ENCODE measurements at regions not wholly inside any gene's neighbourhood (a gene's known extent, or its start where the extent isn't known, plus 50 kb on each side); places are given as distances from the start of the nearest gene placed in this dataset.

GRCh38 chr9:84103651-84104377, 123.2 kb downstream of the RMI1 start:
- Mint-ChIP-seq H3K4me1 (peaks cover 23 to 30% (median 25%) of the 10 kb centered on the region in 4 donors), H3K4me3 (no peak overlapping the region), H3K9me3 (peaks cover 0 to 9% (median 4%) of the 10 kb centered on the region in 8 donors), H3K27me3 (peaks cover 13 to 24% of the 10 kb centered on the region in 2 donors), H3K27ac (no peak overlapping the region), H3K36me3 (no peaks in the 10 kb centered on the region)
- DNase-seq: no peak
- Histone ChIP-seq H3K27me3 (ENCODE audit: insufficient read depth, low read length) (no peaks in the 10 kb centered on the region), H3K9me3 (ENCODE audit: control insufficient read depth in 1 of 2, low read length in 2 of 2) (no peaks in the 10 kb centered on the region), H3K4me3 (ENCODE audit: low read length in 2 of 2) (no peak overlapping the region), H3K27ac (ENCODE audit: low read depth, low read length) (no peak overlapping the region), H3K4me1 (ENCODE audit: insufficient read depth, low read length) (peaks cover 15% of the 10 kb centered on the region), H3K36me3 (ENCODE audit: insufficient read depth, low read length) (no peaks in the 10 kb centered on the region)
- POLR2A ChIA-PET (ENCODE audit: partially characterized antibody): no interaction called here
- intact Hi-C loops (cut with micrococcal nuclease): no loop called here
- CTCF ChIA-PET (ENCODE audit: partially characterized antibody): no interaction called here

- POLR2A ChIA-PET (ENCODE audit: partially characterized antibody): no interaction called here
- H3K4me3 Mint-ChIP-seq: peak overlapping the region in 5 of 8 donors; percentile 15 to 63 (median 49)
- no peaks in the 10 kb centered on the region for H3K36me3 Mint-ChIP-seq
These were observed 126.5 kb downstream of the RMI1 start for GRCh38 chr9:84107081-84107480.

GRCh38 chr9:84107995-84108394, 127.4 kb downstream of the RMI1 start:
- H3K4me3 Mint-ChIP-seq: peak overlapping the region in 7 of 8 donors; percentile 32 to 56 (median 43)
- no peaks in the 10 kb centered on the region for H3K36me3 Mint-ChIP-seq
- peaks cover 15% of the 10 kb centered on the region for H3K4me1 ChIP-seq (ENCODE audit: insufficient read depth, low read length)
- intact Hi-C loops (cut with micrococcal nuclease): no loop called here
- no peaks in the 10 kb centered on the region for H3K36me3 ChIP-seq (ENCODE audit: insufficient read depth, low read length)
- ChIA-PET POLR2A (ENCODE audit: partially characterized antibody) (no interaction called here), CTCF (ENCODE audit: partially characterized antibody) (no interaction called here)
- peak in 3 of 5 donors; percentile 3 to 6 (median 3) for DNase-seq
- peaks cover 19 to 26% (median 23%) of the 10 kb centered on the region in 4 donors for H3K4me1 Mint-ChIP-seq
- H3K4me3 ChIP-seq (ENCODE audit: low read length in 2 of 2): no peak overlapping the region
- no peaks in the 10 kb centered on the region for H3K9me3 ChIP-seq (ENCODE audit: control insufficient read depth in 1 of 2, low read length in 2 of 2)
- H3K27me3 Mint-ChIP-seq: peaks cover 5 to 18% of the 10 kb centered on the region in 2 donors
- no peaks in the 10 kb centered on the region for H3K27me3 ChIP-seq (ENCODE audit: insufficient read depth, low read length)
- H3K9me3 Mint-ChIP-seq: peaks cover 0 to 9% (median 4%) of the 10 kb centered on the region in 8 donors
- no peak overlapping the region for H3K27ac ChIP-seq (ENCODE audit: low read depth, low read length)
- H3K27ac Mint-ChIP-seq: peak overlapping the region in 3 of 7 donors; percentile 35 to 77 (median 68)

More at GRCh38 chr9:84107081-84107480, 126.5 kb downstream of the RMI1 start:
- Histone ChIP-seq H3K4me1 (ENCODE audit: insufficient read depth, low read length) (peaks cover 15% of the 10 kb centered on the region), H3K9me3 (ENCODE audit: control insufficient read depth in 1 of 2, low read length in 2 of 2) (no peaks in the 10 kb centered on the region), H3K36me3 (ENCODE audit: insufficient read depth, low read length) (no peaks in the 10 kb centered on the region), H3K27ac (ENCODE audit: low read depth, low read length) (no peak overlapping the region), H3K27me3 (ENCODE audit: insufficient read depth, low read length) (no peaks in the 10 kb centered on the region), H3K4me3 (ENCODE audit: low read length in 2 of 2) (no peak overlapping the region)
- CTCF ChIA-PET (ENCODE audit: partially characterized antibody): no interaction called here
- DNase-seq: no peak
- intact Hi-C loops (cut with micrococcal nuclease): no loop called here
- Mint-ChIP-seq H3K27ac (peak overlapping the region in 1 of 7 donors; percentile 3), H3K27me3 (peaks cover 7 to 21% of the 10 kb centered on the region in 2 donors), H3K4me1 (peaks cover 19 to 26% (median 24%) of the 10 kb centered on the region in 4 donors), H3K9me3 (peaks cover 0 to 9% (median 4%) of the 10 kb centered on the region in 8 donors)

GRCh38 chr9:84111726-84112125, 131.1 kb downstream of the RMI1 start:
- Histone ChIP-seq H3K4me1 (ENCODE audit: insufficient read depth, low read length) (peaks cover 15% of the 10 kb centered on the region), H3K4me3 (ENCODE audit: low read length in 2 of 2) (no peak overlapping the region), H3K27me3 (ENCODE audit: insufficient read depth, low read length) (no peaks in the 10 kb centered on the region), H3K27ac (ENCODE audit: low read depth, low read length) (no peak overlapping the region), H3K36me3 (ENCODE audit: insufficient read depth, low read length) (no peaks in the 10 kb centered on the region), H3K9me3 (ENCODE audit: control insufficient read depth in 1 of 2, low read length in 2 of 2) (no peaks in the 10 kb centered on the region)
- CTCF ChIA-PET (ENCODE audit: partially characterized antibody): no interaction called here
- POLR2A ChIA-PET (ENCODE audit: partially characterized antibody): no interaction called here
- peaks cover 7 to 9% of the 10 kb centered on the region in 2 donors for H3K27me3 Mint-ChIP-seq
- no peak overlapping the region for H3K4me3 Mint-ChIP-seq
- intact Hi-C loops (cut with micrococcal nuclease): no loop called here
- no peak for DNase-seq
- H3K27ac Mint-ChIP-seq: no peak overlapping the region
- H3K4me1 Mint-ChIP-seq: peaks cover 18 to 21% (median 20%) of the 10 kb centered on the region in 4 donors
- H3K36me3 Mint-ChIP-seq: peaks cover 1 to 4% of the 10 kb centered on the region in 2 donors
- peaks cover 3 to 24% (median 15%) of the 10 kb centered on the region in 8 donors for H3K9me3 Mint-ChIP-seq

- Histone ChIP-seq H3K4me1 (ENCODE audit: insufficient read depth, low read length) (no peaks in the 10 kb centered on the region), H3K27ac (ENCODE audit: low read depth, low read length) (no peak overlapping the region), H3K4me3 (ENCODE audit: low read length in 2 of 2) (no peak overlapping the region), H3K36me3 (ENCODE audit: insufficient read depth, low read length) (no peaks in the 10 kb centered on the region), H3K27me3 (ENCODE audit: insufficient read depth, low read length) (no peaks in the 10 kb centered on the region), H3K9me3 (ENCODE audit: control insufficient read depth in 1 of 2, low read length in 2 of 2) (no peaks in the 10 kb centered on the region)
- CTCF ChIA-PET (ENCODE audit: partially characterized antibody): no interaction called here
- Mint-ChIP-seq H3K4me3 (no peak overlapping the region), H3K27me3 (peaks cover 7 to 18% of the 10 kb centered on the region in 2 donors), H3K27ac (no peak overlapping the region), H3K9me3 (peaks cover under 1 to 13% (median 9%) of the 10 kb centered on the region in 8 donors), H3K36me3 (no peaks in the 10 kb centered on the region), H3K4me1 (peaks cover 0 to 3% (median 0%) of the 10 kb centered on the region in 4 donors)
- POLR2A ChIA-PET (ENCODE audit: partially characterized antibody): no interaction called here
- intact Hi-C loops (cut with micrococcal nuclease): no loop called here
- no peak for DNase-seq
These were observed 141.5 kb downstream of the RMI1 start for GRCh38 chr9:84121991-84122523.

GRCh38 chr9:84122572-84122971, 142.0 kb downstream of the RMI1 start:
- Histone ChIP-seq H3K9me3 (ENCODE audit: control insufficient read depth in 1 of 2, low read length in 2 of 2) (no peaks in the 10 kb centered on the region), H3K36me3 (ENCODE audit: insufficient read depth, low read length) (no peaks in the 10 kb centered on the region), H3K4me3 (ENCODE audit: low read length in 2 of 2) (no peak overlapping the region), H3K4me1 (ENCODE audit: insufficient read depth, low read length) (no peaks in the 10 kb centered on the region), H3K27me3 (ENCODE audit: insufficient read depth, low read length) (no peaks in the 10 kb centered on the region), H3K27ac (ENCODE audit: low read depth, low read length) (no peak overlapping the region)
- DNase-seq: no peak
- POLR2A ChIA-PET (ENCODE audit: partially characterized antibody): no interaction called here
- Mint-ChIP-seq H3K9me3 (peaks cover 0 to 10% (median 5%) of the 10 kb centered on the region in 8 donors), H3K36me3 (no peaks in the 10 kb centered on the region), H3K4me1 (peaks cover 0 to 3% (median 0%) of the 10 kb centered on the region in 4 donors), H3K27me3 (peaks cover 8 to 18% of the 10 kb centered on the region in 2 donors), H3K4me3 (no peak overlapping the region), H3K27ac (no peak overlapping the region)
- CTCF ChIA-PET (ENCODE audit: partially characterized antibody): no interaction called here
- intact Hi-C loops (cut with micrococcal nuclease): no loop called here

- no peak overlapping the region for H3K27ac ChIP-seq (ENCODE audit: low read depth, low read length)
- no peaks in the 10 kb centered on the region for H3K4me1 ChIP-seq (ENCODE audit: insufficient read depth, low read length)
- Mint-ChIP-seq H3K9me3 (peaks cover 0 to 3% (median 0%) of the 10 kb centered on the region in 8 donors), H3K4me3 (no peak overlapping the region), H3K36me3 (no peaks in the 10 kb centered on the region), H3K4me1 (peaks cover 0 to 3% (median 0%) of the 10 kb centered on the region in 4 donors), H3K27me3 (peaks cover 11 to 18% of the 10 kb centered on the region in 2 donors), H3K27ac (peak overlapping the region in 1 of 7 donors; percentile 70)
- no peaks in the 10 kb centered on the region for H3K36me3 ChIP-seq (ENCODE audit: insufficient read depth, low read length)
- no peaks in the 10 kb centered on the region for H3K27me3 ChIP-seq (ENCODE audit: insufficient read depth, low read length)
- POLR2A ChIA-PET (ENCODE audit: partially characterized antibody): no interaction called here
- intact Hi-C loops (cut with micrococcal nuclease): no loop called here
- CTCF ChIA-PET (ENCODE audit: partially characterized antibody): no interaction called here
- H3K9me3 ChIP-seq (ENCODE audit: control insufficient read depth in 1 of 2, low read length in 2 of 2): no peaks in the 10 kb centered on the region
- DNase-seq: no peak
- H3K4me3 ChIP-seq (ENCODE audit: low read length in 2 of 2): no peak overlapping the region
These were observed 143.2 kb downstream of the RMI1 start for GRCh38 chr9:84123648-84124406.
